GM12873 (cell line): ENCODE measurements at regions not wholly inside any gene's neighbourhood (a gene's known extent, or its start where the extent isn't known, plus 50 kb on each side); places are given as distances from the start of the nearest gene placed in this dataset.

ENCODE experiments used
- TF ChIP-seq, protein P1 (sequence below): IDR thresholded peaks from 2 replicates; pipeline ENCODE4 v1.5.1; 2012; ENCODE audit warnings: low read depth, mild to moderate bottlenecking, moderate library complexity, low read length, control low read depth; ENCODE audit not compliant: insufficient read depth; ENCODE audit errors: missing control alignments

DNA sequence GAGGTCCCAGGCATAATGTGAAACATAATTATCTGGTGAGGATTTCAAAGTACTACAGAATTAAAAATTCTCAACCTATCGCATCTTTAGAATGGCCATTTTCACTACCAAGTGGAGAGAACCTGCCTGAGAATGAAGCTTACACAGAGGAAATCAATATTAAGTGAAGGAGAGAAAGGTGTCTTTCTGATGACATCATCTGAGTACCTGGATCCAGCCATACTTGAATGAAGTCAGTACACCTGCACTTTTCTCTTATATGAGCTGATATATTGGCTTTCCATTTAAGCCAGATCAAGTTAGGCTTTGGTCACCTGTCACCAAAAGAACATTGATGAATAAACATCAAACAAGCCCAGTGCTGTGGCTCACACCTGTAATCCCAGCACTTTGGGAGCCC is 118.9 kb upstream of the MED14 start:
- TF ChIP-seq, protein P1, sequence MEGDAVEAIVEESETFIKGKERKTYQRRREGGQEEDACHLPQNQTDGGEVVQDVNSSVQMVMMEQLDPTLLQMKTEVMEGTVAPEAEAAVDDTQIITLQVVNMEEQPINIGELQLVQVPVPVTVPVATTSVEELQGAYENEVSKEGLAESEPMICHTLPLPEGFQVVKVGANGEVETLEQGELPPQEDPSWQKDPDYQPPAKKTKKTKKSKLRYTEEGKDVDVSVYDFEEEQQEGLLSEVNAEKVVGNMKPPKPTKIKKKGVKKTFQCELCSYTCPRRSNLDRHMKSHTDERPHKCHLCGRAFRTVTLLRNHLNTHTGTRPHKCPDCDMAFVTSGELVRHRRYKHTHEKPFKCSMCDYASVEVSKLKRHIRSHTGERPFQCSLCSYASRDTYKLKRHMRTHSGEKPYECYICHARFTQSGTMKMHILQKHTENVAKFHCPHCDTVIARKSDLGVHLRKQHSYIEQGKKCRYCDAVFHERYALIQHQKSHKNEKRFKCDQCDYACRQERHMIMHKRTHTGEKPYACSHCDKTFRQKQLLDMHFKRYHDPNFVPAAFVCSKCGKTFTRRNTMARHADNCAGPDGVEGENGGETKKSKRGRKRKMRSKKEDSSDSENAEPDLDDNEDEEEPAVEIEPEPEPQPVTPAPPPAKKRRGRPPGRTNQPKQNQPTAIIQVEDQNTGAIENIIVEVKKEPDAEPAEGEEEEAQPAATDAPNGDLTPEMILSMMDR = no peak

DNA sequence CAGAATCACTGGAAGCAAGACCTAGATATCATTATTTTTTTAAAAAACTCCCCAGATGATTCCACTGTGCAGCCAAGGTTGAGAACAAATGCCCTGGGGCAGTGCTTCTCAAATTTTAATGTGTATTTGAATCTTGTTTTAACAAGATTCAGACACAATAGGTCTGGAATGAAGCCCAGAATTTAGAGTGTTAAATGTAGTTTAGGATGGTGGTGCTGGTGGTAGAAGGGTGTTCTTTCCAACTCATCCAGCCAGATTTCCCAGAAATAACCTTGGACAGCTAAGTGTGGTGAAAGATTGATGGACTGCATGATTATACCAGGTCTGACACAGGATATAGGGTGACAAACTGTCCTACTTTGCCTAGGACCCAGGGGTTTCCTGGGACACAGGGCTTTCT is 120.1 kb upstream of the MED14 start:
- TF ChIP-seq, protein P1 = no peak

DNA sequence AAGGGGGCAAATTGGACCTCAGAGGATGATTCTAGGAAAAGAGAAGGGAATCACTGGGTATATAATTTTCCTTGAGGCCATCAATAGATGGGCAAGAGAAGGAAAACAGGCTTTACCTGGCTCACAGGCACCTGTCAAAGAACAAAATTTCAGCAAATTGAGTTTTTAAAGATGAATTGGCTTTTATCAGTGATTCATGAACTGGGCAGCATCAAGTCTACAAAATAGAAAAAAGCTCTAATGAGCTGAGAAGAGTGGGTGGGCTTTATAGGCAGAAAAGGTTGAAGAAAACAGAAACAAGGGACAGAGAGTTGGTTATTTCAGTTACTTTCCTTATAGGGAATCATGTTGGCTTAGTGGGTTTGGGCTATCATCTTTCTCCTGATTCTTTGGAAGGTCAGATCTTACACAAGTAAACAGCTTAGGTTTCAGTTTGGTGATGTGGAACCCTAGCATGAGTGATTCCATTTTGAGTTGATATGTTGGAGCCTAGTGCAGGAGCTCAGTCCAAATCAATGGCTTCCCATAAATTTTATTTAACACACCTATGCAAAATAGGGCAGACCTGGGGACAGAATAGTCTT is 120.7 kb upstream of the MED14 start:
- TF ChIP-seq, protein P1 = no peak

DNA sequence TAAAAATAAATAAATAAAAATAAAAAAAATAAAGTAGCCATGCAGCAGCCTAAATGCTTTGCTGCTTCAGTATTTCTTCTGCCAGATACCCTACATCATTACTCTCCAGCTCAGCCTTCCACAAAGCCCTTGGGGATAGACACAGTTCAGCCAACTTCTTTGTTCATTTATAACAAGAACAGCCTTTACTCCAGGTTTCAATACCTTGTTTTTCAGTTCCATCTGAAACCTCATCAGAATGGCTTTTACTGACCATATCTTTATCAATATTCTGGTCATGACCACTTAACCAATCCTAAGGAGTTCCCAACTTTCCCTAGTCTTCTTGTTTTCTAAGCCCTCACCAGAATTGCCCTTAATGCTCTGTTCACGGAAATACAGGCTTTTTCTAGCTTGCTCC is 128.3 kb upstream of the MED14 start:
- TF ChIP-seq, protein P1 = no peak

DNA sequence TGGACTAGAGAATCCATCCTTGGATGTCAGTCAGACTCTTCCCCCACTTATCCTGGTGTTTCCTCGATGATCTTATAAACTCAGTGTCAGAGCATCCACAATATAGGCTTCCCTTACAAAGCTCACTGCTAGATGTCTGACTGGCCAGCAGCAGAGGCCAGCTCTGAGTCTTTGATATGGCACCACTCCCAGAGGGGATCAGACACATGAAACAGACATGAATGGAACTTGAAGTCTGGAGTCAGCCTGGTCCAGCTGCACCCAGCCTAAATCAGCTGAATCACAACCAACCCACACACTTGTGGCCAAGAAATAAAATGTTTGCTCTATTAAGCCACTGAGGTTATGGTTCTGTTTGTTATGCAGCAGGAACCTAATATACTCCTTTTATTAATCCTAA is 129.6 kb upstream of the MED14 start:
- TF ChIP-seq, protein P1 = no peak

DNA sequence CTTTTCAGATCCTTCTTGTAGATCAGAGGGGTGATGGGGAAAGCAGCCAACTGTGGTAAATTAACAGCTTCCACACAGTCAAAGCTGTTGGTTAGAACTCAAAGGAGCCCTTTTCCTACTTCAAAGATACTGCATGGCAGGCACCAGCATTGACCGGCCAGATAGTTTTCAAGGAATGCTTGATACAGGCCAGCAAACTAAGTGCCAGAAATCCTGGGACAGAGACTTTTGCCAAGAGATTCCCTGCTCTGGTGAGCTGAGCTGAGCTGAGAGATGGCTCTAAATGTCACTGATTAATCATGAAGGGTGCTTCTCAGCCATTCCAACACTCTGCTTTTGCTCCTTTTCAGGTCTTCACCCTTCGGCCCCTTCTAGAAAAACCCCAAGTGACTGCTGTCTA is 131.6 kb upstream of the MED14 start:
- TF ChIP-seq, protein P1 = no peak

DNA sequence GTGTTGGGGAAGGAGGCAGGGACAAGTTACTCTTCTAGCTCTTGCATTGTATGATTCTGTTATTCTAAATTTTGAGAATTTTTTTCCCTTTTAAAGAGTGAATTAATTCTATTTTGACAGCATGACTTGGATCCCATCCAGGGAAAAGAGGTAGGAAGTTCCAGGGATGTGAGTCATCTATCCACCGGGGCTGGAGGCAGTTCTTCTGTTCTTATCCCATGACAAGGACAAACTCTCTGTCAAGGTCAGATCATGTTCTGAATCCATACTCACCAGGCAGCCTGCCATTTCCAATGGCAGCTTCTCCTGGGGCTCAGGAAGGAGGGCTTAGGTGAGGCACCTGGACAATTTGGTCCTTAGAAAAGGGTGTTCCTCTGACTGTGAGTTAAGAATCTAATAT is 132.0 kb upstream of the MED14 start:
- TF ChIP-seq, protein P1 = no peak

DNA sequence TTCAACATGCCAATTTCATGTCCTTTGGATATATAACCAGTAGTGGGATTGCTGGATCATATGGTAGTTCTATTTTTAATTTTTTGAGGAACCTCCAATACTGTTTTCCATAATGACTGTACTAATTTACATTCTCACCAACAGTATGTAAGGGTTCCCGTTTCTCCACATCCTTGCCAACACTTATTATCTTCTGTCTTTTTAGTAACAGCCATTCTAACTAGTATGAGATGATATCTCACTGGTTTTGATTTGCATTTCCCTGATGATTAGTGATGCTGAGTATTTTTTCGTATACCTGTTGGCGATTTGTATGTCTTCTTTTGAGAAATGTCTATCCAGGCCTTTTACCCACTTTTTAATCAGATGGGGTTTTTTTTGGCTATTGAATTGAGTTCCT is 133.5 kb upstream of the MED14 start:
- TF ChIP-seq, protein P1 = no peak
